Activated T-cell treated with anti-CD3 and anti-CD28 coated beads, Interleukin-2, amount 50 U/mL, for 72 hours (primary cell): ENCODE measurements at regions not wholly inside any gene's neighbourhood (a gene's known extent, or its start where the extent isn't known, plus 50 kb on each side); places are given as distances from the start of the nearest gene placed in this dataset.
A peak's percentile ranks its signal among the peaks of the same experiment; 100 is the strongest.

Source experiments
- ATAC-seq, 2 donors: fragments of 150-1000 bp; cut with Tn5 transposase; replicated peaks in 1 of 2; 2 replicates each; pipeline ENCODE4 v1.10.0; 2021; ENCODE audit warnings: moderate library complexity in 2 of 2, mild to moderate bottlenecking in 1 of 2
- DNase-seq, 2 donors: peaks; one replicate each; pipeline ENCODE4 v3.0.0; 2021 to 2022; ENCODE audit warnings: mixed read lengths in 1 of 2
- H3K27ac Mint-ChIP-seq: one replicate; pipeline ENCODE4 v1.8.0; 2022; ENCODE audit warnings: mild to moderate bottlenecking, moderate library complexity, mixed read lengths
- H3K27me3 Mint-ChIP-seq: one replicate; pipeline ENCODE4 v1.8.0; 2022; ENCODE audit warnings: low read depth, mixed read lengths
- H3K36me3 Mint-ChIP-seq, 2 donors: one replicate each; pipeline ENCODE4 v1.8.0; 2022; ENCODE audit warnings: mixed read lengths in 2 of 2, mild to moderate bottlenecking in 1 of 2; ENCODE audit not compliant: insufficient read depth in 2 of 2
- H3K4me1 Mint-ChIP-seq: one replicate; pipeline ENCODE4 v1.8.0; 2022; ENCODE audit warnings: low read depth, mixed read lengths
- H3K4me3 Mint-ChIP-seq, 2 donors: one replicate each; pipeline ENCODE4 v1.8.0; 2022; ENCODE audit warnings: mild to moderate bottlenecking in 2 of 2, mixed read lengths in 2 of 2, moderate library complexity in 2 of 2
- H3K9me3 Mint-ChIP-seq, 2 donors: one replicate each; pipeline ENCODE4 v1.8.0; 2022; ENCODE audit warnings: mixed read lengths in 2 of 2

DNA sequence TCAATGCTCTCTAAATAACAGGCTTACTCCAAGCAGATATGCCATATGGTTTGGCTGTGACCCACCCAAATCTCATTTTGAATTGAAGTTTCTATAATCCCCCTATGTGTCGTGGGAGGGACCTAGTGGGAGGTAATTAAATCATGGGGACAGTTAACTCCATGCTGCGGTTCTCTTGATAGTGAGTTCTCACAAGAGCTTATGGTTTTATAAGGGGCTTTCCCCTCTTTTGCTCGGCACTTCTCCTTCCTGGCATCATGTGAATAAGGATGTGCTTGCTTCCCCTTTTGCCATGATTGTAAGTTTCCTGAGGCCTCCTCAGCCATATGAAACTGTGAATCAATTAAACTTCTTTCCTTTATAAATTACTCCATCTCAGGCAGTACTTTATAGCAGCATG is 302.7 kb upstream of the ZC3H15 start:
- H3K4me1 Mint-ChIP-seq, result no peaks in the 10 kb centered on the region
- peaks cover 0 to 3% of the 10 kb centered on the region in 2 donors for H3K9me3 Mint-ChIP-seq
- ATAC-seq, result no peak
- DNase-seq, result no peak
- H3K27ac Mint-ChIP-seq, result no peak overlapping the region
- no peaks in the 10 kb centered on the region for H3K36me3 Mint-ChIP-seq
- no peak overlapping the region for H3K4me3 Mint-ChIP-seq
- H3K27me3 Mint-ChIP-seq, result no peaks in the 10 kb centered on the region

DNA sequence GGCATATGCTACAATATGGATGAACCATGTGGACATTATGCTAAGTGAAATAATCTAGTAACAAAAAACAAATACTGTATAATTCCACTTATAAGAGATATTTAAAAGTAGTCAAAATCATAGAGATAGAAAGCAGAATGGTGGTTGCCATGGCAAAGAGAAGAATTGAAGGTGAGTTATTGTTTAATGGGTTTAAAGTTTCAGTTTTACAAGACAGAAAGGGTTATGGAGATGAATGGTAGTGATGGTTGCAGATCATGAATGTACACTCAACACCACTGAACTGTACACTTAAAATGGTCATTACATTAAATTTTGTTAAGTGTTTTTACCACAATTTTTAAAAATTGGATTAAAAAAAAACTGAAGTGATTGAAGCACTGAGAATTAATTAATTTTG is 298.2 kb upstream of the ZC3H15 start:
- no peak for ATAC-seq

DNA sequence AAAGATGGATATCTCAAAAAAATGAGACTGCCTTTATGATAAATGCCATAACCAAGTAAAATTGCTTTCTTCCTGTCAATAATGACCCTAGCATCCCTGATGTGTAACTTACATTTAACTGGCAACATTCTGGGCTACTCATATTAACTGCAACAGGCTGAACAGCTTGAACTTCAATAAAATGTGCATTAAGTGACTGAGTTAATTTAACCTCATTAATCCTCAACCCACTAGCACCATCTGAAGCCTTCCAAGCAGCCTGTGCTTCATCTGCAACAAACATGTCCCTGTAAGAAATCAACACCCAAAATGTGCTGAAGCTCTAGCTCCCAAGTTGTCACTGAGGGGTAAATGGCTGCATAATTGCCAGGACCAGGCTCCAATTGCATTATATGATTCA is 296.2 kb upstream of the ZC3H15 start:
- no peak overlapping the region for H3K27ac Mint-ChIP-seq
- peaks cover 0 to 1% of the 10 kb centered on the region in 2 donors for H3K9me3 Mint-ChIP-seq
- H3K4me1 Mint-ChIP-seq, result no peaks in the 10 kb centered on the region
- no peak overlapping the region for H3K4me3 Mint-ChIP-seq
- ATAC-seq (no peak), DNase-seq (no peak)
- H3K36me3 Mint-ChIP-seq, result no peaks in the 10 kb centered on the region
- H3K27me3 Mint-ChIP-seq, result no peaks in the 10 kb centered on the region

More for the DNA sequence above, 298.2 kb upstream of the ZC3H15 start:
- H3K36me3 Mint-ChIP-seq, result no peaks in the 10 kb centered on the region
- no peaks in the 10 kb centered on the region for H3K4me1 Mint-ChIP-seq
- H3K27me3 Mint-ChIP-seq, result no peaks in the 10 kb centered on the region
- no peak for DNase-seq
- peaks cover 0 to 1% of the 10 kb centered on the region in 2 donors for H3K9me3 Mint-ChIP-seq
- H3K27ac Mint-ChIP-seq, result peak overlapping the region; percentile 30
- H3K4me3 Mint-ChIP-seq, result no peak overlapping the region

DNA sequence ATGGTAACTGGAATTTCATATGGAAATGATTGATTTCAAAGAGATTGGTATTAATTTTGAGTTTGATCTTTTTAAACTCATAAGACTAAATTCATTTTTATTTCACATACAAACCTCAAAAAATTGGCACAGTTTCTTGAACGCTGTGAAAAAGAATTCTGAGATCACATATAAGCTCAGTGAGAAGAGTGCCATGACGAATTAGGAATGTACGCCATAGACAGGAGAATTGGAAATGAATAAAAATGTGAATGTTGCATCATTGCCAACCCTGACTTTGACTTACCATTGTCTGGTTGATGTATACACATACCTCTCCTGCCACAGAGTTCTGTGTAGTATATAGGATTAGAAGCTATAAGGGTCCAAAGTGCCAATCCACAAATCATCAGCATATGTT is 290.4 kb upstream of the ZC3H15 start:
- Mint-ChIP-seq H3K4me1 (no peaks in the 10 kb centered on the region), H3K27me3 (no peaks in the 10 kb centered on the region), H3K4me3 (no peak overlapping the region), H3K36me3 (no peaks in the 10 kb centered on the region), H3K9me3 (no peaks in the 10 kb centered on the region), H3K27ac (no peak overlapping the region)
- DNase-seq (no peak), ATAC-seq (no peak)

DNA sequence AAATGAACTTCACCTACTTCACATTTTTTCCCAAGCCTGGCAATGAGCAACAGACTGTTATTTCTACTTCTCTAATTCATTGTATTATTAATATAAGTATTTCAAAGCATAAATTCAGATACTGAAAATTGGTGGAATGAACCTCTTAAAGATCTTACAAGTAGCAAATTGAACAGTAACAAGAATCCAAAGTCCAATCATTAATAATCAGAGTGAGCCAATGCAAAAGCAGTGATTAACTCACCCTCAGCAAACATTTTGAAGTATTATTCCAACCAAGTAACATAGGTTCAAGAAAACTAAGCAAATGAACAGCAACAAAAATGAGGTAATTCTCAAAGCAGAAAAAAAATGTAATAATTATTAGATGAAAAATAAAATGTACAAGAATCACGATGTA is 288.1 kb upstream of the ZC3H15 start:
- no peaks in the 10 kb centered on the region for H3K9me3 Mint-ChIP-seq
- H3K4me1 Mint-ChIP-seq, result no peaks in the 10 kb centered on the region
- H3K27me3 Mint-ChIP-seq, result no peaks in the 10 kb centered on the region
- ATAC-seq, result no peak
- no peak overlapping the region for H3K27ac Mint-ChIP-seq
- H3K4me3 Mint-ChIP-seq, result no peak overlapping the region
- DNase-seq, result no peak
- no peaks in the 10 kb centered on the region for H3K36me3 Mint-ChIP-seq

DNA sequence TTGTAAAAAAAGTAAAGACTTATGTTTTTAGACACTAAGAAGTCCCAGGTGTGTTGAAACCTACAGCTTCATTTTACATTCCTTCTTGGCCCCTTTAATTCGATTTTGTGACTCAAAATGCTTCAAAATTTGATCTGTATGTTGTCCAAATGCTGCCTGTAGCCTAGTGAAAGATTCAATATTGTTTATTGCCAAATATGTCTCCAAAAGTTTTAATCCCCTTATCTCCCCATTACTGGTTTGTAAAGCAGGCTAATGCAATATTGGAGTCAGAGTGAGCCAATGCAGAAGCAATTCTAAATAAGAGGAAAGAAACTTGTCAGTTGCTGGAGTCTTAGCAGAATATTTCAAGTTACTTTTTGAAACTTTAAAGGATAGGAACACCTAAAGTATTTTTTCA is 287.0 kb upstream of the ZC3H15 start:
- Mint-ChIP-seq H3K27me3 (no peaks in the 10 kb centered on the region), H3K4me3 (no peak overlapping the region), H3K27ac (no peak overlapping the region), H3K36me3 (no peaks in the 10 kb centered on the region), H3K9me3 (no peaks in the 10 kb centered on the region), H3K4me1 (no peaks in the 10 kb centered on the region)
- DNase-seq (no peak), ATAC-seq (no peak)

DNA sequence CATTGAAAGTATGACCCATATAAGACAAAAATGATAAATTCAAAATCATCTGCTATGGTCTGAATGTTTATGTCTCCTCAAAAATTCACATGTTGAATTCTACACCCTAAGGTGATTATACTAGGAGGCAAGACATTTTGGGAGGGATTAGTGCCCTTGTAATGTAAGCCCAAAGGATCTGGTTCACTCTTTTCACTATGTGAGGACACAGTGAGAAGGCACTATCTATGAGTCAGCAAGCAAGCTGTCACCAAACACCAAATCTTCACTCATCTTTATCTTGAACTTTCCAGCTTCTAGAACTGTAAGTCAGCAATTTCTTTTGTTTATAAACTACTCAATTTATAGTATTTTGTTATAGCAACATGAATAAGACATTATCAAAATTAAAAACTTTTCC is 284.7 kb upstream of the ZC3H15 start:
- ATAC-seq (no peak), DNase-seq (no peak)
- H3K4me3 Mint-ChIP-seq, result no peak overlapping the region
- H3K9me3 Mint-ChIP-seq, result no peaks in the 10 kb centered on the region
- no peak overlapping the region for H3K27ac Mint-ChIP-seq
- no peaks in the 10 kb centered on the region for H3K36me3 Mint-ChIP-seq
- H3K27me3 Mint-ChIP-seq, result no peaks in the 10 kb centered on the region
- no peaks in the 10 kb centered on the region for H3K4me1 Mint-ChIP-seq

DNA sequence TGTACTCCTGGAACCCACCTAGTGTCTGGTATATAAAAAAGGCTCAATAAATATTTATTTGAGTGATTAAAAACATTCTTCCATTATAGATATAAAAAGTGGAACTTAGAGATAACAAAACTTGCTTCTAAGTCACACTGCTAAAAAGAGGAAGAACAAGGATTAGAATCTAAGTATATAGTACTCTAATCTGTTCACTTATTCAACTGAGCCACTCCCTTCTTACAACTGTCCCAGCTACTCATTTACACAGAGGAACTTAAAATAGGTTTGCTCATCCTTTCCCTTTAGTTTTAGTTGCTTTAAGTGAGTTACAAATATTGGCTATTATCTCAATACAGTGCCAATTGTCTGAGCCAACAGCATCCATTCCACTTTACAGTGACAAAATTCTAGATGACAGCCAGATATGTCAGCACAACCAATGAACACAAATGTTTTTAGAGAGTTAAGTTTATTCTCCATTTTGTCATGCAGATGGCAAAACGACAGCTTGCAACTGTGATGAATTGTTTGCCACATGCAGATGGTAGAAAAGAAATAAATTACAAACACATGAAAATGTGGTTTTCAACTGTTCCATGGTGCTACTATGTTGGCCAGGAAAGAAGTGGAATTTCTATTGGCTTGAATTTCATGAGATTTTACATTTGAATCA is 280.7 kb upstream of the ZC3H15 start:
- Mint-ChIP-seq H3K4me3 (no peak overlapping the region), H3K27ac (no peak overlapping the region), H3K4me1 (no peaks in the 10 kb centered on the region), H3K9me3 (no peaks in the 10 kb centered on the region), H3K27me3 (no peaks in the 10 kb centered on the region), H3K36me3 (no peaks in the 10 kb centered on the region)
- ATAC-seq (no peak), DNase-seq (no peak)

DNA sequence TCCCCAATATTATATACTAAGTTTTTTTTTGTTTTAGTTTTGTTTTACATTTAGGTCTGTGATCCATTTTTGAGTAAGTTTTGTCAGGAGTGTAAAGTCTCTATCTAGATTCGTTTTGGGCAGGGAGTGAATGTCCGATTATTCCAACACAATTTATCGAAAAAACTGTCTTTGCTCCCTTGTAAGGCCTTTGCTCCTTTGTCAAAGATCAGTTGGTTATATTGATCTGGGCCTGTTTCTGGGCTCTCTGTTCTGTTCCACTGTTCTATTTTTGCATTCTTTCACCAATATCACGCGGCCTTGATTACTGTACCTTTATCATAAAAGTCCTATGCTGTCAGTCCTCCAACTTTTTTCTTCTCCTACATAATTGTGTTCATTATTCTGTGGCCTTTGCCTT is 276.5 kb upstream of the ZC3H15 start:
- ATAC-seq (no peak), DNase-seq (no peak)
- H3K9me3 Mint-ChIP-seq, result peaks cover 0 to 3% of the 10 kb centered on the region in 2 donors
- H3K4me1 Mint-ChIP-seq, result peaks cover 6% of the 10 kb centered on the region
- H3K36me3 Mint-ChIP-seq, result peaks cover 0 to 3% of the 10 kb centered on the region in 2 donors
- no peaks in the 10 kb centered on the region for H3K27me3 Mint-ChIP-seq
- no peak overlapping the region for H3K27ac Mint-ChIP-seq
- no peak overlapping the region for H3K4me3 Mint-ChIP-seq

DNA sequence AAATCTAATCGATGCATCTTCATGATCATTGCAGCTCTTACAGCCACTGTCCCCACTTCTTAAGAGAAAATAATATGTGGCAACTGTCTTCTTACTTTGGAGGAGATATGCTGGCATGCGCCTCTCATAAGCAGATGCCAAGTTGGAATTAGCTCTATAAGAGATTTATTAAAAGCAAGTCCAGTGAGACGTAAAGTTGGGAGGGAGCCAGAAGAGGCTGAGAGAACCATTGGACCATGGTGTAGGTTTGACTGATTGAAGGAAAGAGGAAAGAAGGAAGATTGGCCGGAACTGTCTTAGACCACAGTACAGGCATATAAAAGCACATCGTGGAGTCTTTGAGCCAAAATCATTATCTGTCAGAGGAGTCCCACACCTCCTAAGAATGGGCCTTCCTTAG is 265.7 kb upstream of the ZC3H15 start:
- no peak for ATAC-seq
- peaks cover 1% of the 10 kb centered on the region in 2 donors for H3K9me3 Mint-ChIP-seq
- no peak for DNase-seq
- H3K27me3 Mint-ChIP-seq, result no peaks in the 10 kb centered on the region
- H3K4me1 Mint-ChIP-seq, result no peaks in the 10 kb centered on the region
- no peak overlapping the region for H3K4me3 Mint-ChIP-seq
- peaks cover 1 to 2% of the 10 kb centered on the region in 2 donors for H3K36me3 Mint-ChIP-seq
- H3K27ac Mint-ChIP-seq, result no peak overlapping the region

DNA sequence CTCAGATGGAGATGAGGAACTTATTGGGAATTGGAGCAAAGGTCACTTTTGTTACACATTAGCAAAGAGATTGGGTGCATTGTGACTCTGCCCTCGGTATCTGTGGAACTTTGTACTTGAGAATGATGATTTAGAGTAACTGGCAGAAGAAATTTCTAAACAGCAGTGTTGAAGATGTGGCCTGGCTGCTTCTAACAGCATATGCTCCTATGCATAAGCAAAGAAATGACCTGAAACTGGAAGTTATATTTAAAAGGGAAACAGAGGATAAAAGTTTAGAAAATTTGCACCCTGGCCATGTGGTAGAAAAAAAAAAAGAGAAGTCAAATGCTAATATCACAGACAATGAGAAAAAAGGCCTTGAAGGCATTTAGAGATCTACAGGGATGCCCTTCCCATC is 256.8 kb upstream of the ZC3H15 start:
- DNase-seq (no peak), ATAC-seq (no peak)
- Mint-ChIP-seq H3K9me3 (peaks cover 12 to 27% of the 10 kb centered on the region in 2 donors), H3K27me3 (no peaks in the 10 kb centered on the region), H3K4me1 (no peaks in the 10 kb centered on the region), H3K36me3 (peaks cover 20% of the 10 kb centered on the region in 2 donors), H3K27ac (no peak overlapping the region), H3K4me3 (no peak overlapping the region)

DNA sequence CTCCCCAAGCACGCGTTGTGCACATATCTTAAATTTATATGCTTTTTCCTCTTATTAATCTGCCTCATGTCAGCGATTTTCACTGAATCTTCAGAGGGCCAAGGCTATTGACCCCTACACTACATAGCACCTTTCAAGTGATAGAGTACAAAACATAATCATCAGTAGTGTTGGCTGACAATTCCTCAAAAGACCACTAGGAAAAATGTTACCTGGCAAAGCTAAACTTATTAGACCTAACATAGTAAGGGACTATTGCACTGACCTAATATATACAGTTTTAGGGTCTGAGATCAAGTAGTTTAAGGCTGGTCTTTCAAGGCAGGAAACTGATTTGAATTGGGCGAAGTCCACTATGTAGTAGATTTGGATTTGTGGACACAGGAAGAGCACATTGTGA is 244.2 kb upstream of the ZC3H15 start:
- Mint-ChIP-seq H3K4me1 (no peaks in the 10 kb centered on the region), H3K36me3 (peaks cover 0 to under 1% of the 10 kb centered on the region in 2 donors), H3K4me3 (no peak overlapping the region), H3K27me3 (no peaks in the 10 kb centered on the region), H3K9me3 (peaks cover 0 to 4% of the 10 kb centered on the region in 2 donors), H3K27ac (no peak overlapping the region)
- ATAC-seq (no peak), DNase-seq (no peak)

DNA sequence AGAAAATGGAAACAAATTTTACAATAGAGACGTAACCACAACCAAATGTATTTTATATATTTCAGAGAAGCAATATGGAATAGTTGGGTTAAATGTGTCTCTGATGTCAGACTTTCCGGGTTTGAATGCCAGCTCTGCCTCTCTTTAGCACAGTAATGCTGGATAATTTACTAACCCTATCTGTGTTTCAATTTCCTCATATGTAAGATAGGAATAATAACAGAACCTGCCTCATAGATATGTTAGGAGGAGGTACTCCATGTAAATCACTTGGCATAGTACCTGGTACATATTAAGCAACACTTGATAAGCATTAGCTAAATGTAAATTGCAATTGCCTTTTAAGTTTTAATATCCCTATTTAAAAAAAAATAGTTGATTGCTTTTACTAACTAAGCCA is 231.3 kb upstream of the ZC3H15 start:
- H3K27me3 Mint-ChIP-seq, result no peaks in the 10 kb centered on the region
- DNase-seq (no peak), ATAC-seq (no peak)
- H3K36me3 Mint-ChIP-seq, result no peaks in the 10 kb centered on the region
- H3K27ac Mint-ChIP-seq, result no peak overlapping the region
- no peaks in the 10 kb centered on the region for H3K4me1 Mint-ChIP-seq
- H3K9me3 Mint-ChIP-seq, result no peaks in the 10 kb centered on the region
- H3K4me3 Mint-ChIP-seq, result no peak overlapping the region

DNA sequence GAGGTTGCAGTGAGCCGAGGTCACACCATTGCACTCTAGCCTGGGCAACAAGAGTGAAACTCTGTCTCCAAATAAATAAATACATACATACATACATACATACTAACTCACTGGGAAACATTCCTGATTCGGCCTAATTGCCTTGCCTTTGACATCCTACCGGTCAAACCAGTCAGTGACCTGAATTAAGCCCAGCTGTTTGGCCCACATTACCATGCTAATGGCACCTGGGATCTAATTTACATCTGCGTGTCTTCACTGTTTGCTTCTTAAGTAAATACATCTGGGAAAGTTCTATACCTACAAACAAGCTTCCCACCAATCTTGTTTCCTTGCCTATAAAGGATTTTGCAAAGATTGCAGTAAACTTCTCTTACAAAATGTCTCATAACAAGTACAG is 230.2 kb upstream of the ZC3H15 start:
- no peak overlapping the region for H3K27ac Mint-ChIP-seq
- H3K9me3 Mint-ChIP-seq, result no peaks in the 10 kb centered on the region
- no peak for ATAC-seq
- no peaks in the 10 kb centered on the region for H3K27me3 Mint-ChIP-seq
- DNase-seq, result no peak
- no peaks in the 10 kb centered on the region for H3K4me1 Mint-ChIP-seq
- no peaks in the 10 kb centered on the region for H3K36me3 Mint-ChIP-seq
- H3K4me3 Mint-ChIP-seq, result no peak overlapping the region
